ENCODE measurements at regions not wholly inside any gene's neighbourhood (a gene's known extent, or its start where the extent isn't known, plus 50 kb on each side); places are given as distances from the start of the nearest gene placed in this dataset.
"Not testable (repeated sequence)": the region's sequence is repeated elsewhere in the genome, so short reads cannot be mapped to it uniquely, and the experiment has no call there.

DNA sequence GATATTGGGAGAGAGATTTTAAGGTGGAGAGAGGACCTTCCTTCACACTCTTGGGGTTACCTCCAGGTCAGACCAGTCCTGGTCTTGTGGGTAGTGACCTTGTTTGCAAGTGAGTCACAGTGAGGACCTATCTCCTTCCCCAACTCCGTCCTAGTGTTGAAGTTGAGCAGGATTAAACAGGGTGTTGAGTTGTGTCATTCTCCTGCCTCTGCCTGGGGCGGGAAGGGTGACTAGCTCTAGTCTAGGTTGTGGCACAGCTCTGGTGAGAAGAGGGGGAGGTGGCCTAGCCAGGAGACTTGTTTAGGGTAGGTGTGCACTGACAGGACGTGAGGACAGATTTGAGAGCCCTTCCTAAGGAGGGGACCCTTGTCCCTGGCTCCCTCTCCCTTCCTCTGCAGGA lies 119.6 kb upstream of the PITX1 start:
- H3K4me1 Mint-ChIP-seq (ENCODE audit: low read depth), result no peaks in the 10 kb centered on the region
- peaks cover 3% of the 10 kb centered on the region for H3K27me3 Mint-ChIP-seq (ENCODE audit: insufficient read depth)
- no peaks in the 10 kb centered on the region for H3K36me3 Mint-ChIP-seq (ENCODE audit: low read depth)
- intact Hi-C loops (cut with micrococcal nuclease), result no loop called here
- H3K9me3 Mint-ChIP-seq, result peaks cover 6% of the 10 kb centered on the region
- no peak overlapping the region for H3K27ac Mint-ChIP-seq
- no peak for DNase-seq (ENCODE audit: low spot score)
- H3K4me3 Mint-ChIP-seq, result no peak overlapping the region

DNA sequence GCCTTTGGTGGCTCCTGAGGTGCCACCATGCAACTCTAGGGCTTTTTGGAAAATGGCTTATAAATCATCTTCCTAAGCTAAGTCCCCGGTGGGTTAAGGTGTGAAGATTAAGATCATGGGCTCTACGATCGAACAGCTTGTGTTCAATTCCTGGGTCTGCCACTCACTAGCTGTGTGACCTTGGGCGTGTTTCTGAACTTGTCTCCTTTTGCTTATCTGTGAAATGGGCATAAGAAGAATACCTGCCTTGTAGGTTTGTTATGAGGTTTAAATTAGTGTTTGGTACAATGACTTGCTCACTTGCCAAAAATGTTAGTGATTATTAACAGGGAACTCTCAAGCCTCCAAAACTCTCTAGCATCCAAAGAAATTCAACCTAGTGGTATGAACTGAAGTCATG lies 119.2 kb upstream of the PITX1 start:
- H3K27ac Mint-ChIP-seq, result no peak overlapping the region
- no peaks in the 10 kb centered on the region for H3K4me1 Mint-ChIP-seq (ENCODE audit: low read depth)
- no peak for DNase-seq (ENCODE audit: low spot score)
- H3K9me3 Mint-ChIP-seq, result peaks cover 5% of the 10 kb centered on the region
- intact Hi-C loops (cut with micrococcal nuclease), result no loop called here
- H3K27me3 Mint-ChIP-seq (ENCODE audit: insufficient read depth), result peaks cover 3% of the 10 kb centered on the region
- no peak overlapping the region for H3K4me3 Mint-ChIP-seq
- no peaks in the 10 kb centered on the region for H3K36me3 Mint-ChIP-seq (ENCODE audit: low read depth)

DNA sequence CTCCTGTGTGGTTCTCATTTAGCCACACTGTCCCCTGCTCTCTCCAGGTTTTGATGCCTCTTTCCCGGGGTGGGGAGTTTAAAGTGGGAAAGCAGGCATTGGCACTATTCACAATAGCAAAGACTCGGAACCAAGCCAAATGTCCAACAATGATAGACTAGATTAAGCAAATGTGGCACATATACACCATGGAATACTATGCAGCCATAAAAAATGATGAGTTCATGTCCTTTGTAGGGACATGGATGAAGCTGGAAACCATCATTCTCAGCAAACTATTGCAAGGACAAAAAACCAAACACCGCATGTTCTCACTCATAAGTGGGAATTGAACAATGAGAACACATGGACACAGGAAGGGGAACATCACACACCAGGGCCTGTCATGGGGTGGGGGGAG lies 117.6 kb upstream of the PITX1 start:
- H3K27me3 Mint-ChIP-seq (ENCODE audit: insufficient read depth); DNase-seq (ENCODE audit: low spot score); H3K4me3 Mint-ChIP-seq; intact Hi-C loops (cut with micrococcal nuclease); H3K9me3 Mint-ChIP-seq; H3K4me1 Mint-ChIP-seq (ENCODE audit: low read depth); H3K36me3 Mint-ChIP-seq (ENCODE audit: low read depth); H3K27ac Mint-ChIP-seq: not testable (repeated sequence)

DNA sequence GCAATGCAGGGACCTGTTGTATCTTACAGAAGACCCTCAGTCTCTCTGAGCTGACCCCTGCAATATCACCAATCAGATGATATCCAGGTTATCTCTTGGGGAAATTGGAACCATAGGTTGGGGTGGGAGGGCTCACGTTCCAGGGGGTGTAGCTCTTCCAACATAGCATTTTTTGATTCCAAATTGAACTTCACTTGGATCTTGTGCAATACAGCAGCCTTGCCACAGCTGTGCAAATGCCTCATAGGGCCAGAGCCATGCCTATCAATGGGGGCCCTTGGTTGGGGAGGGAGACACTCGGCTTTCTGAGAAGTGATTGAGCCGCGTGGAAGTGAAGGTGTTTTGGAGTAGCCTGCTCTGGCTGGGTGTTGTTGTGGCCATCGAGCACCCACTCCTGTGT lies 117.2 kb upstream of the PITX1 start:
- intact Hi-C loops (cut with micrococcal nuclease), result no loop called here
- Mint-ChIP-seq H3K36me3 (ENCODE audit: low read depth) (no peaks in the 10 kb centered on the region), H3K27me3 (ENCODE audit: insufficient read depth) (peaks cover 8% of the 10 kb centered on the region), H3K4me3 (no peak overlapping the region), H3K9me3 (no peaks in the 10 kb centered on the region), H3K27ac (no peak overlapping the region), H3K4me1 (ENCODE audit: low read depth) (no peaks in the 10 kb centered on the region)
- no peak for DNase-seq (ENCODE audit: low spot score)

DNA sequence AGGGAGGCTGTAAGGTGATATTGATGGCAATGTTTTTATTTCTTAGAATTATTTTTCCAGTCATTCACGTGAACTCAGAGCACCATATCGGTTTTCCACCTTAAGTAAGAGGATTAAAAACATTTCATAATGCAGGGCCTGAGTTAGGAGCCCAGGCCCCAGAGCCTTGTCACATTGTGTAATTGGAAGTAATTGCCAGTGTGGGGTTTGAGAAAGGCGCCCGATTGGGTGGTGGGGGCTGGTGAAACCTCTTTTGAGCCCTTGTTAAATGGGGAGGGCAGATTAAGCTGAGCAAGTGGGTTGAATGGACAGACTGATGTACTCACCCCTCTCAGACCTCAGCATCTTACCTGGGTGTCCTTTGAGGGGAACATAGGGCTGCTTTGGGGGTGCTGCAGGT lies 116.7 kb upstream of the PITX1 start:
- intact Hi-C loops (cut with micrococcal nuclease), result no loop called here
- no peak overlapping the region for H3K27ac Mint-ChIP-seq
- no peaks in the 10 kb centered on the region for H3K9me3 Mint-ChIP-seq
- H3K27me3 Mint-ChIP-seq (ENCODE audit: insufficient read depth), result peaks cover 5% of the 10 kb centered on the region
- H3K4me3 Mint-ChIP-seq, result no peak overlapping the region
- no peaks in the 10 kb centered on the region for H3K36me3 Mint-ChIP-seq (ENCODE audit: low read depth)
- no peak for DNase-seq (ENCODE audit: low spot score)
- H3K4me1 Mint-ChIP-seq (ENCODE audit: low read depth), result no peaks in the 10 kb centered on the region

DNA sequence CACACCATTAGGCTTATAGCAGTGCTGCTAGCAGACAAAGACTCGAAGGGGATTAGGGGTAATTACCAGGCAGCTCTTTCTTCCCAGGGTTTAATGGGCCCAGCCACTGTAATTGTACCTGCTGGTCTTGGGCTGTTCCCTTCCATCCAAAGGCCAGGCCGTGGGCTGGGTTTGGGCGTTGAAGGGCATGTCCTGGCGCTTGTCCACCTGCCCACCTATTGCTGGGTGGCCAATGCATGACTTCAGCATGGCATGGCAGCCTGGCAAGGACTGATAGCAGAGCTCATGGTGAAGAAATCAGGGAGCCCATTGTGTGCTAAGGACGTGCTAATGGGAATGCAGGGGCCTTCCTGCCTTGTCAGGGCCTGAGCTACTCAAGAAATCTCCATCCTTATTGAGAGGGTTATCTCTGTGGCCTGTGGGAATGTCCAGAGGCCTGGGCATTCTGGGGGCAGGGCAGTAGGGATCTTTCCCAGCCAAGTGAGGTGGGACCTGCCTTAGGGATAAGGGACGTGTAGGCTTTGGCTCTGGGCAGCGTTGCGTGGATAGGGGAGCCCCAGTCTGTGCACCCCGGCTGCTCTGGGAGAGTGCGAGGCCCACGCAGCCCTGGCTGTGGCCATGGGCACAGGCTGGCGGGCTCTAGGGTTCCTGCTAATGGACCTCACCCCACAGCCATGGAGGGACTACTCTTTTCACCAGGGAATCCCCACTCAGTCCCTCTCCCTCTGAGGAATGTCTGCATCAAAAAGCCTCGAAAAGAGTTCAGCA lies 116.1 kb upstream of the PITX1 start:
- no peaks in the 10 kb centered on the region for H3K9me3 Mint-ChIP-seq

DNA sequence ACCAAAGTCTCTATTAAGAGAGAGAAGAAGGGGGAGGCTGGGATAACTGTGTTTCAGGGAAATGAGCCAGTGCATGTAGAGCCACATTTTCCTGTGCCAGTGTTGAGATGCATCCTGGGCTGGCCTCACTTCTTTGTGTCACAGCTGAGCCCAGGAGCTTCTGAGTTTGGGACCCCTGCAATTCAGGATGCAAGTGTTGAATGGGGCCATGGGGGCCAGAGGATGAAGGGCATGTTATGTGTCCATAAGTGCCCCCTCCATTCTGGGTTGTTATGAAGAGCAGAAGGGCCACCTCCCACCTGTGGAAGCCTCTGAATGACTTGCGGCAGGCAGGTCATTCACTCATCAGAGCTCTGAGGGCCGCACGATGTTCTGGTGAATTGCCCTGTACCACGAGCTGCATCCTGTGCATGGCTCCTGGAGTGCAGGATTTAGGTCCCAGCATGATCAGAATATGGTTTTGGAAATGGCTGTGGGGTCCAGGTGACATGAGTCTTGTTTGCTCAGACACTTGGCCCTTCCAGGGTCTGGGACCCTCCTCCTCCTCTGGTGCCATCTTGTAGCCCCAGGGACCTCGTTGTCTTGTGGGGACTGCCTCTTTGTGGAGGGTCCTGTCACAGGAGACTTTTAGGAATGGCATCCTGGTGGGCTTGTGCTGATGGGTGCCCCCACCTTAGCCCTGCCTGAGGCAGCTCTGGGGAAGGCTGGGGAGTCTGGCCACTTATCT lies 115.4 kb upstream of the PITX1 start:
- Mint-ChIP-seq H3K9me3 (no peaks in the 10 kb centered on the region), H3K4me1 (ENCODE audit: low read depth) (no peaks in the 10 kb centered on the region), H3K27ac (no peak overlapping the region), H3K4me3 (no peak overlapping the region), H3K27me3 (ENCODE audit: insufficient read depth) (peaks cover 5% of the 10 kb centered on the region), H3K36me3 (ENCODE audit: low read depth) (no peaks in the 10 kb centered on the region)
- DNase-seq (ENCODE audit: low spot score), result no peak
- intact Hi-C loops (cut with micrococcal nuclease), result no loop called here

More for the DNA sequence above, 116.1 kb upstream of the PITX1 start:
- intact Hi-C loops (cut with micrococcal nuclease), result no loop called here
- Mint-ChIP-seq H3K4me3 (no peak overlapping the region), H3K4me1 (ENCODE audit: low read depth) (no peaks in the 10 kb centered on the region), H3K27me3 (ENCODE audit: insufficient read depth) (peaks cover 5% of the 10 kb centered on the region), H3K36me3 (ENCODE audit: low read depth) (no peaks in the 10 kb centered on the region), H3K27ac (no peak overlapping the region)
- no peak for DNase-seq (ENCODE audit: low spot score)

DNA sequence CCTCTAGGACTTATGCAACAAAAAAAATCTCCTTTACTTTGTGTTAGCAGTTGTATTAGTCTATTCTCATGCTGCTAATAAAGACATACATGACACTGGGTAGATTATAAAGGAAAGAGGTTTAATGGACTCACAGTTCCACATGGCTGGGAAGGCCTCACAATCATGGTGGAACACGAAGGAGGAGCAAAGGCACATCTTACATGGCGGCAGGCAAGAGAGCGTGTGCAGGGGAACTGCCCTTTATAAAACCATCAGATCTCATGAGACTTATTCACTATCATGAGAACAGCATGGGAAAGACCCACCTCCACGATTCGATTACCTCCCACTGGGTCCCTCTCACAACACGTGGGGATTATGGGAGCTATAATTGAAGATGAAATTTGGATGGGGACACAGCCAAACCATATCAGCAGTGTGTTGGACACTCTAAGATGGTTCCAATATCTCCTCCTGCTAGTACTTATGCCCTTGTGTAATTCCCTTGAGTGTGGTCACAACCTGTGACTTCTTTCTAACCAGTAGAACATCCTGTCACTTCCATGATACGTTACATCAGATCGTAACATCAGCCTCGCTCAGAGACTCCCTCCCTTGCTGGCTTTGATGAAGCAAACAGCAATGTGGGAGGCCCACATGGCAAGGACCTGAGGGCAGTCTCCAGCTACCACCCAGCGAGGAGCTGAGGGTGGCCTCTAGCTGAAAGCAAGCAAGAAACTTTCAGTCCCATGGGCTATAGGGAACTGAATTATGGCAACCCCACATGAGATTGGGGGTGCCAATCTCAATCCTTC lies 113.5 kb upstream of the PITX1 start:
- Mint-ChIP-seq H3K27ac (no peak overlapping the region), H3K36me3 (ENCODE audit: low read depth) (no peaks in the 10 kb centered on the region), H3K4me1 (ENCODE audit: low read depth) (no peaks in the 10 kb centered on the region), H3K9me3 (no peaks in the 10 kb centered on the region), H3K27me3 (ENCODE audit: insufficient read depth) (peaks cover 5% of the 10 kb centered on the region), H3K4me3 (no peak overlapping the region)
- DNase-seq (ENCODE audit: low spot score), result no peak
- intact Hi-C loops (cut with micrococcal nuclease), result no loop called here

DNA sequence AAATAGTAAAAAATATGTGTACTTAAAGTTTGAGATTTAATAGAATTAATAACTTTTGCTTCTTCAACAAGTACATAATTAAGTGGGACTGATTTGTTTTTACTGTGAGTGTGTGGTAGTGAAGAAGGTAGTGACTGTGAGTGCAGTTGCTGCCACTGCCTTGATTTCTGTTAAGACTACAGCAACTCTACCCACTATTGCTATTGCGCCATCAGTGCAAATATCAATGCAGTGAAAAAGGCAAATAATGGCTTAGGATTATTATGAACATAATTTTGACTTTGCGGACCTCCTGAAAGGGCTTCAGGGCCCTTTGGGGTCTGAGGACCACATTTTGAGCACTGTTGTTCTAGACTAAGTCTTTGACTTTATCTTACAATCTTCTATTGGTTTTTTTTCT lies 112.0 kb upstream of the PITX1 start:
- H3K27ac Mint-ChIP-seq, result no peak overlapping the region
- peaks cover 5% of the 10 kb centered on the region for H3K27me3 Mint-ChIP-seq (ENCODE audit: insufficient read depth)
- no peaks in the 10 kb centered on the region for H3K9me3 Mint-ChIP-seq
- H3K36me3 Mint-ChIP-seq (ENCODE audit: low read depth), result no peaks in the 10 kb centered on the region
- no peak overlapping the region for H3K4me3 Mint-ChIP-seq
- DNase-seq (ENCODE audit: low spot score), result no peak
- intact Hi-C loops (cut with micrococcal nuclease), result no loop called here
- H3K4me1 Mint-ChIP-seq (ENCODE audit: low read depth), result no peaks in the 10 kb centered on the region

DNA sequence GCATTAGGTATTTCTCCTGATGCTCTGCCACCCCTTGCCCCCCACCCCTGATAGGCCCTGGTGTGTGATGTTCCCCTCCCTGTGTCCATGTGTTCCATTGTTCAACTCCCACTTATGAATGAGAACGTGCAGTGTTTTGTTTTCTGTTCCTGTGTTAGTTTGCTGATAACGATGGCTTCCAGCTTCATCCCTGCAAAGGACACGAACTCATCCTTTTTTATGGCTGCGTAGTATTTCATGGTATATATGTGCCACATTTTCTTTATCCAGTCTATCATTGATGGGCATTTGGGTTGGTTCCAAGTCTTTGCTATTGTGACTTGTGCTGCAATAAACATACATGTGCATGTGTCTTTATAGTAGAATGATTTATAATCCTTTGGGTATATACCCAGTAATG lies 109.7 kb upstream of the PITX1 start:
- DNase-seq (ENCODE audit: low spot score); H3K27ac Mint-ChIP-seq; H3K4me1 Mint-ChIP-seq (ENCODE audit: low read depth); intact Hi-C loops (cut with micrococcal nuclease); H3K9me3 Mint-ChIP-seq; H3K4me3 Mint-ChIP-seq; H3K27me3 Mint-ChIP-seq (ENCODE audit: insufficient read depth); H3K36me3 Mint-ChIP-seq (ENCODE audit: low read depth): not testable (repeated sequence)

DNA sequence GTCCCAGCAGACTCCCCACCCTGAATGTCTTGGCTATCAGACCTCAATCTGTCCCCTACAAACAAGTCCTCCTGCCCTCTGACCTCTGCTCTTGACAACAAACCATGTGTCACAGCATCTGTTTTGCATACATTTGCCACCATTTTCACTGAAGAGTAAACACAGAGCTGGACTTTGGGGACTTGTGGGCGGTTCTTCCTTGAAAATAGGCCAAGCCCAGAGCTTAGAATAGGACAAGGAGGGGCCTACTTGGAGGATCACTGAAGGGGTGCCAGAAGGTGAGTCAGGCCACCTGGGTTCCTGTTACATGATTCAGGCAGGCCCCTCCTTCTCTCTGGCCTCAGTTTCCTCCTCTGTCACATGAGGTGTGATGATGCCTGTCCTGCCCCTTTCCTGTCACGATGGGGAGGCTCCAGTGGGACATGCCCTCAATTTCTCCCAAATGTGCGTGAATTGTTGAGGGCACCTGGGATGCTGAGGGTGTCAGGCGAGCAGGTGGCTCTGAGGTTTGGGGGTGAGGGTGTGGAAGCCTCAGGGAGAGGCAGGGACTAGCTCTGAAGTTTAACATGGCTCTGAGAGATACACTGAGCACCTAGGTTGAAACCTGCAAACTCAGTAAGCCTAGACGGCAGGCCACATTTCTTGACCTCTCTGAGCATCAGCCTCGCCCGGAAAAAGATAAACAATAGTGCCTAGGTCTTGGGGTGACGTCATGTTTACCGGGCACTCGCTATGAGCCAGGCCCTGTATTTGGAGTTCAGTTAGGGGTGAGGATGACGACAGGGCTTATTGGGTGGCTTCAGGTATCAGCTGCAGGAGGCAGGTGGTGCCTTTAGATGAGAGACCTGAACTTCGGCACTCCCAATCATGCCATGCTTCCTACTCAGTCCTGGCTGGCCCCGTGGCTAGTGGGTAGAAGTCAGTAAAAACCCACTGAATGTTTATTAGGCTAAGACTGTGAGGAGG lies 107.6 kb upstream of the PITX1 start:
- no peak overlapping the region for H3K27ac Mint-ChIP-seq
- no peak overlapping the region for H3K4me3 Mint-ChIP-seq
- DNase-seq (ENCODE audit: low spot score), result no peak
- H3K4me1 Mint-ChIP-seq (ENCODE audit: low read depth), result no peaks in the 10 kb centered on the region
- no peaks in the 10 kb centered on the region for H3K9me3 Mint-ChIP-seq
- H3K36me3 Mint-ChIP-seq (ENCODE audit: low read depth), result no peaks in the 10 kb centered on the region
- intact Hi-C loops (cut with micrococcal nuclease), result no loop called here
- peaks cover 3% of the 10 kb centered on the region for H3K27me3 Mint-ChIP-seq (ENCODE audit: insufficient read depth)

DNA sequence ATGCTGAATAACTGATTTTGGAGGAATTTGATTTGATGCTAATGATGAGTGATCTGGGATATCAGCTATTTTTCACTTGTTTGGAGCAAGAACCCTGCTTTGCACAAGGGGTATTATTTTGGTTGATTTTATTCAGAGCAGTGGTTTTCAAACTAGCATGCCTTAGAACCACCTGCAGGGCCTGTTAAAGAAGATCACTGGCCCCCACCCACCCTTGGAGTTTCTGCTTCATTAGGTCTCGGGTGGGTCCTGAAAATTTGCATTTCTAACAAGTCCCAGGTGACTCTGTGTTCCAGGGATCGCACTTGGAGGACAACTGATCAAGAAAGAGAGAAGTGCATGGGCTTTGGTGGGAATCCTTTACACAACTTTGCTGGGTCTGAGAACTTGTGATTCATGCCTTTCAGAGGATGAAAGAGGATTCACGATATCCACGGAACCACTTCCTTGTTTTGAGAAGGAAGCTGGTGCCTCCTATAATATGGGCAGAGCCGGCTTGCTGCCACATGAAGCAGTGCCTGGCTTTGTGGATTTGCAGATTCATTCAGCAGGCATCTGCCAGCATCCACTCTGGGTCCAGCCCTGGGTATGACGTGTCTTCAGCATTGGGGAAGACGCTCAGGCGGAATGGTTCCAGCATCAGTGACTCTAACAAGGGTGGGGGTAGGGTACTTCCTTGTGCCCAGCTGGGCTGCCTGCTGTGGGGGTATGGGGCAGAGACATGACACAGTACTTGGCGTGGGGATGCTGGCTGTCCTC lies 106.6 kb upstream of the PITX1 start:
- intact Hi-C loops (cut with micrococcal nuclease), result no loop called here
- no peaks in the 10 kb centered on the region for H3K36me3 Mint-ChIP-seq (ENCODE audit: low read depth)
- H3K27me3 Mint-ChIP-seq (ENCODE audit: insufficient read depth), result peaks cover 2% of the 10 kb centered on the region
- H3K27ac Mint-ChIP-seq, result no peak overlapping the region
- H3K9me3 Mint-ChIP-seq, result no peaks in the 10 kb centered on the region
- no peak overlapping the region for H3K4me3 Mint-ChIP-seq
- DNase-seq (ENCODE audit: low spot score), result no peak
- no peaks in the 10 kb centered on the region for H3K4me1 Mint-ChIP-seq (ENCODE audit: low read depth)
